ENCODE measurements at regions not wholly inside any gene's neighbourhood (a gene's known extent, or its start where the extent isn't known, plus 50 kb on each side); places are given as distances from the start of the nearest gene placed in this dataset.
A peak's percentile ranks its signal among the peaks of the same experiment; 100 is the strongest.

- TF ChIP-seq E2F1 (CRISPR knock-in tag; IDR thresholded peaks at IDR 0.05) (no peak), ZBTB34 (CRISPR knock-in tag; IDR thresholded peaks at IDR 0.05) (peak; percentile 95), MBD4 (IDR thresholded peaks at IDR 0.05; ENCODE audit: borderline replicate concordance, low read length) (no peak; the same call in 1 of the 2 replicates), ZFP36L2 (CRISPR knock-in tag; IDR thresholded peaks at IDR 0.05) (no peak), MTF1 (CRISPR knock-in tag; IDR thresholded peaks at IDR 0.05) (no peak), ZNF605 (CRISPR knock-in tag; IDR thresholded peaks at IDR 0.05) (0 out of 2 replicates have a peak, but pooled peaks have one; percentile 5), ZNF513 (CRISPR knock-in tag; conservative IDR thresholded peaks at IDR 0.05) (no peak), ZEB1 (IDR thresholded peaks at IDR 0.05; ENCODE audit: insufficient replicate concordance, low read depth) (peak; percentile 5), SRSF9 (IDR thresholded peaks at IDR 0.05; ENCODE audit: borderline replicate concordance, insufficient read depth, low read depth, low read length, poor library complexity, severe bottlenecking) (no peak), ZNF703 (CRISPR knock-in tag; IDR thresholded peaks at IDR 0.05; ENCODE audit: borderline replicate concordance) (0 out of 2 replicates have a peak, but pooled peaks have one; percentile 76), NFYB (CRISPR knock-in tag; IDR thresholded peaks at IDR 0.05) (peak; percentile 33; the same call in 1 of the 2 replicates), DBP (CRISPR knock-in tag; IDR thresholded peaks at IDR 0.05; ENCODE audit: not compliant biosample characterization) (peak; percentile 44), ZNF331 (CRISPR knock-in tag; IDR thresholded peaks at IDR 0.05) (peak; percentile 98), SRSF1 (optimal IDR thresholded peaks at IDR 0.05; ENCODE audit: low read depth, low read length) (no peak), ZC3H4 (CRISPR knock-in tag; IDR thresholded peaks at IDR 0.05; ENCODE audit: borderline replicate concordance) (peak; percentile 90; the same call in 1 of the 2 replicates), CCDC6 (CRISPR knock-in tag; IDR thresholded peaks at IDR 0.05) (peak; percentile 86), ZNF547 (CRISPR knock-in tag; IDR thresholded peaks at IDR 0.05) (peak; percentile 71; the same call in 1 of the 2 replicates), HOXA9 (CRISPR knock-in tag; IDR thresholded peaks at IDR 0.05; ENCODE audit: borderline replicate concordance) (no peak)
- TF ChIP-seq, protein P1, sequence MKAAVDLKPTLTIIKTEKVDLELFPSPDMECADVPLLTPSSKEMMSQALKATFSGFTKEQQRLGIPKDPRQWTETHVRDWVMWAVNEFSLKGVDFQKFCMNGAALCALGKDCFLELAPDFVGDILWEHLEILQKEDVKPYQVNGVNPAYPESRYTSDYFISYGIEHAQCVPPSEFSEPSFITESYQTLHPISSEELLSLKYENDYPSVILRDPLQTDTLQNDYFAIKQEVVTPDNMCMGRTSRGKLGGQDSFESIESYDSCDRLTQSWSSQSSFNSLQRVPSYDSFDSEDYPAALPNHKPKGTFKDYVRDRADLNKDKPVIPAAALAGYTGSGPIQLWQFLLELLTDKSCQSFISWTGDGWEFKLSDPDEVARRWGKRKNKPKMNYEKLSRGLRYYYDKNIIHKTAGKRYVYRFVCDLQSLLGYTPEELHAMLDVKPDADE (CRISPR knock-in tag; IDR thresholded peaks at IDR 0.05): no peak
- TF ChIP-seq, protein P2, sequence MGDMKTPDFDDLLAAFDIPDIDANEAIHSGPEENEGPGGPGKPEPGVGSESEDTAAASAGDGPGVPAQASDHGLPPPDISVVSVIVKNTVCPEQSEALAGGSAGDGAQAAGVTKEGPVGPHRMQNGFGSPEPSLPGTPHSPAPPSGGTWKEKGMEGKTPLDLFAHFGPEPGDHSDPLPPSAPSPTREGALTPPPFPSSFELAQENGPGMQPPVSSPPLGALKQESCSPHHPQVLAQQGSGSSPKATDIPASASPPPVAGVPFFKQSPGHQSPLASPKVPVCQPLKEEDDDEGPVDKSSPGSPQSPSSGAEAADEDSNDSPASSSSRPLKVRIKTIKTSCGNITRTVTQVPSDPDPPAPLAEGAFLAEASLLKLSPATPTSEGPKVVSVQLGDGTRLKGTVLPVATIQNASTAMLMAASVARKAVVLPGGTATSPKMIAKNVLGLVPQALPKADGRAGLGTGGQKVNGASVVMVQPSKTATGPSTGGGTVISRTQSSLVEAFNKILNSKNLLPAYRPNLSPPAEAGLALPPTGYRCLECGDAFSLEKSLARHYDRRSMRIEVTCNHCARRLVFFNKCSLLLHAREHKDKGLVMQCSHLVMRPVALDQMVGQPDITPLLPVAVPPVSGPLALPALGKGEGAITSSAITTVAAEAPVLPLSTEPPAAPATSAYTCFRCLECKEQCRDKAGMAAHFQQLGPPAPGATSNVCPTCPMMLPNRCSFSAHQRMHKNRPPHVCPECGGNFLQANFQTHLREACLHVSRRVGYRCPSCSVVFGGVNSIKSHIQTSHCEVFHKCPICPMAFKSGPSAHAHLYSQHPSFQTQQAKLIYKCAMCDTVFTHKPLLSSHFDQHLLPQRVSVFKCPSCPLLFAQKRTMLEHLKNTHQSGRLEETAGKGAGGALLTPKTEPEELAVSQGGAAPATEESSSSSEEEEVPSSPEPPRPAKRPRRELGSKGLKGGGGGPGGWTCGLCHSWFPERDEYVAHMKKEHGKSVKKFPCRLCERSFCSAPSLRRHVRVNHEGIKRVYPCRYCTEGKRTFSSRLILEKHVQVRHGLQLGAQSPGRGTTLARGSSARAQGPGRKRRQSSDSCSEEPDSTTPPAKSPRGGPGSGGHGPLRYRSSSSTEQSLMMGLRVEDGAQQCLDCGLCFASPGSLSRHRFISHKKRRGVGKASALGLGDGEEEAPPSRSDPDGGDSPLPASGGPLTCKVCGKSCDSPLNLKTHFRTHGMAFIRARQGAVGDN (CRISPR knock-in tag; IDR thresholded peaks at IDR 0.05): peak; percentile 91
Observed at GRCh38 chr20:22430746-22431168, 153.6 kb downstream of the FOXA2 start (continued).

Measured in HepG2 (cell line).